Progenitor cell of endocrine pancreas (in vitro differentiated cells): ENCODE measurements at regions not wholly inside any gene's neighbourhood (a gene's known extent, or its start where the extent isn't known, plus 50 kb on each side); places are given as distances from the start of the nearest gene placed in this dataset.

Source experiments
- DNase-seq: peaks from one replicate; pipeline ENCODE4 v3.0.0; 2021; ENCODE audit warnings: low spot score; ENCODE audit not compliant: unreplicated experiment
- H3K27ac Mint-ChIP-seq: 2 replicates; pipeline ENCODE4 v1.8.0; 2021; ENCODE audit warnings: mild to moderate bottlenecking, moderate library complexity, mixed read lengths
- H3K27me3 Mint-ChIP-seq: 2 replicates; pipeline ENCODE4 v1.8.0; 2021; ENCODE audit warnings: mixed read lengths
- H3K36me3 Mint-ChIP-seq: 2 replicates; pipeline ENCODE4 v1.8.0; 2022; ENCODE audit warnings: mixed read lengths; ENCODE audit not compliant: insufficient read depth
- H3K4me1 Mint-ChIP-seq: 2 replicates; pipeline ENCODE4 v1.8.0; 2021; ENCODE audit warnings: low read depth, mixed read lengths
- H3K4me3 Mint-ChIP-seq: 2 replicates; pipeline ENCODE4 v1.8.0; 2021; ENCODE audit warnings: low read depth, mild to moderate bottlenecking, moderate library complexity, mixed read lengths
- H3K9me3 Mint-ChIP-seq: 2 replicates; pipeline ENCODE4 v1.8.0; 2021; ENCODE audit warnings: low read depth, mixed read lengths
- CTCF ChIP-seq: fragments of 200-600 bp; sonication (generic); IDR thresholded peaks from one replicate; pipeline ENCODE4 v1.5.0; 2021; ENCODE audit warnings: antibody characterized with exemption, mild to moderate bottlenecking; ENCODE audit not compliant: unreplicated experiment

GRCh38 chr2:71938659-71939587 is 208.7 kb downstream of the CYP26B1 start:
- no peaks in the 10 kb centered on the region for H3K9me3 Mint-ChIP-seq
- no peak for TF ChIP-seq CTCF
- no peaks in the 10 kb centered on the region for H3K36me3 Mint-ChIP-seq
- peaks cover 21% of the 10 kb centered on the region for H3K27me3 Mint-ChIP-seq
- no peaks in the 10 kb centered on the region for H3K4me1 Mint-ChIP-seq
- H3K27ac Mint-ChIP-seq, result no peak overlapping the region
- peak; percentile 3 for DNase-seq
- no peak overlapping the region for H3K4me3 Mint-ChIP-seq

GRCh38 chr2:71938108-71938507 is 209.6 kb downstream of the CYP26B1 start:
- no peak for TF ChIP-seq CTCF
- Mint-ChIP-seq H3K4me1 (no peaks in the 10 kb centered on the region), H3K27me3 (peaks cover 22% of the 10 kb centered on the region), H3K4me3 (no peak overlapping the region), H3K9me3 (no peaks in the 10 kb centered on the region), H3K27ac (no peak overlapping the region), H3K36me3 (no peaks in the 10 kb centered on the region)
- DNase-seq, result no peak

GRCh38 chr2:71937396-71937795 is 210.3 kb downstream of the CYP26B1 start:
- Mint-ChIP-seq H3K4me3 (no peak overlapping the region), H3K27me3 (peaks cover 21% of the 10 kb centered on the region), H3K4me1 (no peaks in the 10 kb centered on the region), H3K9me3 (no peaks in the 10 kb centered on the region), H3K27ac (no peak overlapping the region), H3K36me3 (no peaks in the 10 kb centered on the region)
- no peak for DNase-seq
- no peak for TF ChIP-seq CTCF

GRCh38 chr2:71936076-71937030 is 211.3 kb downstream of the CYP26B1 start:
- TF ChIP-seq CTCF, result no peak
- no peak overlapping the region for H3K27ac Mint-ChIP-seq
- H3K36me3 Mint-ChIP-seq, result no peaks in the 10 kb centered on the region
- no peaks in the 10 kb centered on the region for H3K4me1 Mint-ChIP-seq
- H3K9me3 Mint-ChIP-seq, result no peaks in the 10 kb centered on the region
- H3K27me3 Mint-ChIP-seq, result peaks cover 21% of the 10 kb centered on the region
- no peak overlapping the region for H3K4me3 Mint-ChIP-seq
- no peak for DNase-seq

- no peaks in the 10 kb centered on the region for H3K36me3 Mint-ChIP-seq
- no peaks in the 10 kb centered on the region for H3K9me3 Mint-ChIP-seq
- H3K27ac Mint-ChIP-seq, result peak overlapping the region; percentile 49
- no peak for DNase-seq
- H3K4me1 Mint-ChIP-seq, result no peaks in the 10 kb centered on the region
- H3K27me3 Mint-ChIP-seq, result peaks cover 17% of the 10 kb centered on the region
- no peak overlapping the region for H3K4me3 Mint-ChIP-seq
- no peak for TF ChIP-seq CTCF
Observed at GRCh38 chr2:71935262-71935848, 212.3 kb downstream of the CYP26B1 start.
